ENCODE measurements at regions not wholly inside any gene's neighbourhood (a gene's known extent, or its start where the extent isn't known, plus 50 kb on each side); places are given as distances from the start of the nearest gene placed in this dataset.

DNA sequence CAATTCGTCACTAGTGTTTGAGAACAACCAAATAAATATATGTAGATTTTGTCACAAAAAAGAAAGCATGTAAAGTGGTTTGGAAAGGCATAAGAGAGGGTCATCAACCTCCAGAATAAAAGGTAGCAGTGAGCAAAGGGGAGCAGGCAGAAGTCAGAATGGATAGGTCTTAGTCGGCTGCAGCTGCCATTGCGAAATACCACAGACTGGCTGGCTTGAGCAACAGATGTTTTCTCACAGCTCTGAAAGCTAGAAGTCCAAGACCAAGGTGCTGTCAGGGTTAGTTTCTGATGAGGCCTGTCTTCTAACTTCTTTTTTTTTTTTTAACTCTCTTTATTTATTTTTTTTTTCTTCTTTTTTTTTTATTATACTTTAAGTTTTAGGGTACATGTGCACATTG, 208.1 kb upstream of the PIK3R1 start:
- Histone ChIP-seq H3K27me3 (no peaks in the 10 kb centered on the region), H3K27ac (no peak overlapping the region), H3K9ac (no peak overlapping the region), H3K4me3 (no peak overlapping the region), H3K4me2 (no peak overlapping the region), H4K20me1 (no peaks in the 10 kb centered on the region), H3K4me1 (peaks cover 0 to 12% (median 0%) of the 10 kb centered on the region in 10 experiments; a peak in 4 of 20 replicates), H3K36me3 (no peaks in the 10 kb centered on the region), H3K9me3 (replicated peaks in 1 of 11) (no peaks in the 10 kb centered on the region)
- peak; percentile 71 to 90 (median 84); a peak in 21 of 22 replicates for TF ChIP-seq Cebpa-rat (IDR thresholded peaks at IDR 0.05)

DNA sequence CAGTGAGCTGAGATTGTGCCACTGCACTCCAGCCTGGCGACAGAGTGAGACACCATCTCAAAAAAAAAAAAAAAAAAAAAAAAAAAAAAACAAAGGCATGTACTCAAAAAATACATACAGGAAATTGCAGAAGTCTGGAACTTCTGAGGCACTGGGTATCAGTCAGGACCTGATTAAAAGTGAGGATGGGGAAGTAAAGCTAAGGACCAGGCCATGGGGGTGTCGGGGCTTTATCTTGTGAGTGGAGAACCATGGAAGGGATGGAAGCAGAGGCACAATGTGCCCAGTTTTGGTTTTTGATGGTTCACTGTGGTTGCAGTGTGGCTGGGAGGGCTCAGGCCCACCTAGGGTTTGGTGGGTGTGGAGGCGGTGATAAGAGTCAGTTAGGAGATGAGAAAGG, 212.7 kb upstream of the PIK3R1 start:
- no peaks in the 10 kb centered on the region for H3K36me3 ChIP-seq
- no peak overlapping the region for H3K27ac ChIP-seq
- H3K9me3 ChIP-seq (replicated peaks in 1 of 11), result no peaks in the 10 kb centered on the region
- no peak overlapping the region for H3K4me3 ChIP-seq
- no peaks in the 10 kb centered on the region for H3K27me3 ChIP-seq
- peaks cover 0 to 18% (median 0%) of the 10 kb centered on the region in 10 experiments; a peak in 4 of 20 replicates for H3K4me1 ChIP-seq
- no peak for TF ChIP-seq Cebpa-rat (IDR thresholded peaks at IDR 0.05)
- no peaks in the 10 kb centered on the region for H4K20me1 ChIP-seq
- H3K9ac ChIP-seq, result no peak overlapping the region
- H3K4me2 ChIP-seq, result 0 out of 22 replicates have a peak overlapping the region, but pooled peaks of 2 of the 11 experiments have one; percentile 1 to 7

GRCh38 chr5:68000805-68001204, 214.8 kb upstream of the PIK3R1 start:
- no peak overlapping the region for H3K4me2 ChIP-seq
- no peak overlapping the region for H3K4me3 ChIP-seq
- H3K9me3 ChIP-seq (replicated peaks in 1 of 11), result no peaks in the 10 kb centered on the region
- no peak for TF ChIP-seq Cebpa-rat (IDR thresholded peaks at IDR 0.05)
- H3K36me3 ChIP-seq, result no peaks in the 10 kb centered on the region
- no peaks in the 10 kb centered on the region for H3K27me3 ChIP-seq
- H4K20me1 ChIP-seq, result no peaks in the 10 kb centered on the region
- H3K27ac ChIP-seq, result no peak overlapping the region
- peaks cover 0 to 18% (median 0%) of the 10 kb centered on the region in 10 experiments; a peak in 4 of 20 replicates for H3K4me1 ChIP-seq
- H3K9ac ChIP-seq, result no peak overlapping the region

DNA sequence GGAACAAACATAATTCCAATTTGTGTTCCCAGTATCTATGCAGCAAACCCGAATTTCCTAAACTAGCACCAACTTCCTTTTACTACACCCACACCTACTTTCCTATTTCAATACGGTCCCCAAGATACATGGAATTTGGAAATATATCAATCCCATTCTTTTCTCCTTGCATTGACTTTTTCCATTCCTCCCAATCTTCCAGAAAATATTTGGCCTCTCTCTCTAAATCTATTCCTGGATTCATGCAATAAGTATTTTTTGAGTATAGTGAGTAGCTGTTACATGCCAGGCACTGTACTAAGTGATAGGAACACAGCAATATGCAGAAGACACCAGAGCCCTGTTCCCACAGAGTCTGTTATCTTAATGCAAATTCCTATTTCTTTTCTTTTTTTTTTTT, 216.2 kb upstream of the PIK3R1 start:
- Histone ChIP-seq H3K9ac (no peak overlapping the region), H3K27me3 (no peaks in the 10 kb centered on the region), H3K4me2 (peak overlapping the region in 1 of 11 experiments; percentile 33; a peak in 1 of 22 replicates), H3K36me3 (no peaks in the 10 kb centered on the region), H3K9me3 (replicated peaks in 1 of 11) (no peaks in the 10 kb centered on the region), H3K4me1 (peaks cover 0 to 18% (median 0%) of the 10 kb centered on the region in 10 experiments; a peak in 4 of 20 replicates), H3K4me3 (no peak overlapping the region), H4K20me1 (no peaks in the 10 kb centered on the region), H3K27ac (no peak overlapping the region)
- TF ChIP-seq Cebpa-rat (IDR thresholded peaks at IDR 0.05), result no peak

DNA sequence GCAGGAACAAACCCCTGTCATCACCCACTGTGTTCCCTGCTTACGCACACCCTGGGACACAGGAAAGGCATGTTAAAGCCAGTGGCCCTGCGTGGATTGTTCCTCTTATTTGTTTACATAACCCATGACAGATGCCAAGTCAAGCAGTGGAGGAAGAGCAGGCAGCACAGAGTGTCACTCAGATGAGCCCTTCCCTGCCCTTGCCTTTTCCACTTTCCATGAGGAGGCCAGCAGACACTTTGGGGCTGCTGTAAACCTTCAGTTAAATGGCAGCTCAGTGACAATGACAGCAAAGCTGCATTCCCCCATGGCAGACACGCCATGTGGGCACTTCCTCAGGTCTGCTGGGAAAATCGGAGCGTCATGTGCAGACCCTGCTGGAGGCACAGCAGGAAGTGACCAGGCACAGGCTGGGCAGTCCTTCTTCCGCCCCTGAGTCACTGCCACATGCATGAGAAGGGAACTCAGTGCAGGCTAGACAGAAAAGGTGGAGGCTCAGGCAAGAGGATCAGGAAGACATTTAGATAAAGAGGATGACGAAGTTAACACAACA, 216.8 kb upstream of the PIK3R1 start:
- H3K27ac ChIP-seq, result no peak overlapping the region
- H3K27me3 ChIP-seq, result no peaks in the 10 kb centered on the region
- H3K4me3 ChIP-seq, result no peak overlapping the region
- peaks cover 0 to 18% (median 0%) of the 10 kb centered on the region in 10 experiments; a peak in 4 of 20 replicates for H3K4me1 ChIP-seq
- TF ChIP-seq Cebpa-rat (IDR thresholded peaks at IDR 0.05), result no peak
- H3K4me2 ChIP-seq, result peak overlapping the region in 2 of 11 experiments; percentile 25 to 33; a peak in 2 of 22 replicates
- H4K20me1 ChIP-seq, result no peaks in the 10 kb centered on the region
- no peaks in the 10 kb centered on the region for H3K36me3 ChIP-seq
- H3K9me3 ChIP-seq (replicated peaks in 1 of 11), result peaks cover 0 to 3% (median 0%) of the 10 kb centered on the region in 11 experiments; a peak in 1 of 22 replicates
- no peak overlapping the region for H3K9ac ChIP-seq

GRCh38 chr5:67997892-67998457, 217.6 kb upstream of the PIK3R1 start:
- no peak overlapping the region for H3K4me2 ChIP-seq
- H3K4me3 ChIP-seq, result no peak overlapping the region
- H3K4me1 ChIP-seq, result peaks cover 0 to 17% (median 0%) of the 10 kb centered on the region in 10 experiments; a peak in 4 of 20 replicates
- peaks cover 0 to 4% (median 0%) of the 10 kb centered on the region in 11 experiments; a peak in 1 of 22 replicates for H3K9me3 ChIP-seq (replicated peaks in 1 of 11)
- no peak for TF ChIP-seq Cebpa-rat (IDR thresholded peaks at IDR 0.05)
- H3K27ac ChIP-seq, result no peak overlapping the region
- no peak overlapping the region for H3K9ac ChIP-seq
- no peaks in the 10 kb centered on the region for H3K27me3 ChIP-seq
- H4K20me1 ChIP-seq, result no peaks in the 10 kb centered on the region
- no peaks in the 10 kb centered on the region for H3K36me3 ChIP-seq

DNA sequence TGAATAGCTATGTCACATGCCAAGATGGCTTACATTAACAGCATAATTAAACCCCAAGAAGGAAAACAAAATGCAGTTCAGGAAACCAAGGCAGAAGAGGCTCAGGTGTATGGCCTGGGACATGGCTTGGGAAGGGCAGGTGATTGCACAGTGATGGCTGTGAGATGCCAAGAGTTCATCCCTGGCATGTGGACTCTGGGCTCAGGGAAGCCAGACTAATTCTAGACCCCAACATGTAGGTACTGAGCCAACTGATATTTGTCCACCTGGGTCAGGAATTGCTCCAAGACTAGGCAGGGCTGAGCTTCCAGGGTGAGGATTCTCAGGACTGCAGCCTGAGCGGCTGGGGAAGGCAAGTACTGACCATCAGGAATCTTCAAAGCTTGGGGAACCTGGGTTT, 218.4 kb upstream of the PIK3R1 start:
- no peak overlapping the region for H3K9ac ChIP-seq
- H3K27me3 ChIP-seq, result no peaks in the 10 kb centered on the region
- H3K4me2 ChIP-seq, result no peak overlapping the region
- no peak overlapping the region for H3K27ac ChIP-seq
- H3K4me3 ChIP-seq, result no peak overlapping the region
- peaks cover 0 to 4% (median 0%) of the 10 kb centered on the region in 11 experiments; a peak in 1 of 22 replicates for H3K9me3 ChIP-seq (replicated peaks in 1 of 11)
- no peaks in the 10 kb centered on the region for H3K36me3 ChIP-seq
- TF ChIP-seq Cebpa-rat (IDR thresholded peaks at IDR 0.05), result no peak
- peaks cover 0 to 9% (median 0%) of the 10 kb centered on the region in 10 experiments; a peak in 3 of 20 replicates for H3K4me1 ChIP-seq
- H4K20me1 ChIP-seq, result no peaks in the 10 kb centered on the region

DNA sequence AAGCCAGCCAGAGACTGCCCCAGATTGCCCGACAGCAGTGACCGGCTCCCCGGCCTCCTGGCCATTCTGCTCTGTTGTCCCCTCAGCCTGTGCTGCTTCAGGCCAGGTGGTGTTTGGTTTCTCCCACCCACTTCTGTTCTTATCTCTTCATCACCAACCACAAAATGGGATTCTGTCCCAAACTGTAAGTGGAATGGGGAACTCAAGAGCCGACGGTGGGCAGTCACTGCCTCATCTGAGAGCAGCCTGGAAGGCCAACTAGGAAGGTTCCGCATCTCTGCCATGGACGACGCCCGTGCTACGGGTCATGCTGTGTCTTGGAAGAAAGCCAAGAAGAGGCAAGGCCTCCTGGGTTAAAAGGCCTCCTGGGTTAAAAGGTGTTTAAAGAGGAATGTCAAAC, 219.0 kb upstream of the PIK3R1 start:
- H3K36me3 ChIP-seq, result no peaks in the 10 kb centered on the region
- no peaks in the 10 kb centered on the region for H4K20me1 ChIP-seq
- peaks cover 0 to 9% (median 0%) of the 10 kb centered on the region in 10 experiments; a peak in 3 of 20 replicates for H3K4me1 ChIP-seq
- H3K27me3 ChIP-seq, result no peaks in the 10 kb centered on the region
- no peak overlapping the region for H3K4me3 ChIP-seq
- H3K9ac ChIP-seq, result no peak overlapping the region
- no peak overlapping the region for H3K27ac ChIP-seq
- peaks cover 0 to 4% (median 0%) of the 10 kb centered on the region in 11 experiments; a peak in 1 of 22 replicates for H3K9me3 ChIP-seq (replicated peaks in 1 of 11)
- no peak for TF ChIP-seq Cebpa-rat (IDR thresholded peaks at IDR 0.05)
- H3K4me2 ChIP-seq, result no peak overlapping the region

DNA sequence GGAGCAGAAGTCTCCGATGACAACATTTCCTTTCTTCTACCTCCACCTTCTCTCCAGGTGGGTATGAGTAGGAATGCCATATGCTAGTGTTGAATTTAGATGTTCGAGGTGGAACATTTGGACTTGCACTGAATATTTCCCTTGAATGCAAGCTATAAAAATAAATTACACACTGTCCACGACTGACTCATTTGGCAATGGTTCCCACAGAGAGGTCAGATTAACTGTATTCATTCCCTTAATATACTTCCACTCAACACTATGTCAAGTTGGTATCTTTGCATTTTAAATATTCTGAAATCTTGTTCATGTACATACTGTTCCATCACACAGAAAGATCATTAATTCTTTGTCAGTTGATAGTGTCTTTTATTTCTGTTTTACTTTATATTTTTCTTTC, 222.6 kb upstream of the PIK3R1 start:
- no peak overlapping the region for H3K4me2 ChIP-seq
- no peak for TF ChIP-seq Cebpa-rat (IDR thresholded peaks at IDR 0.05)

More for the DNA sequence above, 222.6 kb upstream of the PIK3R1 start:
- no peak overlapping the region for H3K9ac ChIP-seq
- peaks cover 0 to 4% (median 0%) of the 10 kb centered on the region in 11 experiments; a peak in 1 of 22 replicates for H3K9me3 ChIP-seq (replicated peaks in 1 of 11)
- H3K27me3 ChIP-seq, result no peaks in the 10 kb centered on the region
- no peak overlapping the region for H3K27ac ChIP-seq
- H3K4me3 ChIP-seq, result no peak overlapping the region
- H4K20me1 ChIP-seq, result no peaks in the 10 kb centered on the region
- H3K36me3 ChIP-seq, result no peaks in the 10 kb centered on the region
- no peaks in the 10 kb centered on the region for H3K4me1 ChIP-seq

Measured in BLaER1 treated with 17β-estradiol and CSF1 and Interleukin-3, amounts not matched to agents 10 nM and 100 nM (cell line).